ENCODE measurements at regions not wholly inside any gene's neighbourhood (a gene's known extent, or its start where the extent isn't known, plus 50 kb on each side); places are given as distances from the start of the nearest gene placed in this dataset.

DNA sequence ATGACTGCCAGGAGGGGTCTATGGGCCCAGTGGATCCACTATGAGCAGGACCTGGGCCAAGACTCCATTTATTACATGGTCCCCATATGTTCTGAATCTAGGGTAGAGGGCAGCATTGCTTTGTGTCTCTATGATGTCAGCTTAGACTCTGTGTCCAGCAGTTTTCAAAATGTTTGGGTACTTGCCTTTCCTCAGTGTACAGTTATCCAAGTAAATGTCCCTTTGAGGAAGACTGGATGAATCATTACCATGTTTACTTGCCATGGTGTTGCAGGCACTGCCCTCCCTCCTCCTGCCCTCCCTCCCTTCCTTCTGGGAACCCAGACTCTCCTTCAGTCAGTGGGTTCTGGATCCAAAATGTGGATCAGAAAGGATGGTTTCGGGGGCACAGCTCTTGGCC, 108.6 kb downstream of the NRN1 start:
- no peak overlapping the region for H3K4me3 ChIP-seq (ENCODE audit: insufficient read depth, low read length, poor library complexity, severe bottlenecking)
- no peaks in the 10 kb centered on the region for H3K79me2 ChIP-seq (ENCODE audit: insufficient read depth, low read length)
- no peak overlapping the region for H3K4me2 ChIP-seq (ENCODE audit: low read depth, low read length, poor library complexity, severe bottlenecking)
- no peaks in the 10 kb centered on the region for H3K36me3 ChIP-seq (ENCODE audit: low read length)
- H3K27me3 ChIP-seq (ENCODE audit: low read length) = no peaks in the 10 kb centered on the region
- no peaks in the 10 kb centered on the region for H3K9me3 ChIP-seq (ENCODE audit: insufficient read depth, low read length)
- no peak overlapping the region for H3K9ac ChIP-seq (ENCODE audit: low read length)
- no peak overlapping the region for H2AFZ ChIP-seq (ENCODE audit: low read depth, low read length, severe bottlenecking)
- H3K9me2 ChIP-seq (replicated peaks; ENCODE audit: insufficient read depth, low read length) = no peaks in the 10 kb centered on the region
- H3F3A ChIP-seq (ENCODE audit: insufficient read depth) = no peaks in the 10 kb centered on the region
- H4K20me1 ChIP-seq (ENCODE audit: low read depth, low read length) = no peaks in the 10 kb centered on the region
- TF ChIP-seq EZH2phosphoT487 (conservative IDR thresholded peaks at IDR 0.05; ENCODE audit: low read length) = no peak
- no peak for TF ChIP-seq CTCF (IDR thresholded peaks at IDR 0.05; ENCODE audit: insufficient read depth, low read length, poor library complexity, severe bottlenecking)
- H3K27ac ChIP-seq (ENCODE audit: low read depth, low read length) = no peak overlapping the region

GRCh38 chr6:5896476-5897200, 110.1 kb downstream of the NRN1 start:
- H3K27me3 ChIP-seq (ENCODE audit: low read length) = no peaks in the 10 kb centered on the region
- H3K27ac ChIP-seq (ENCODE audit: low read depth, low read length) = no peak overlapping the region
- H3F3A ChIP-seq (ENCODE audit: insufficient read depth) = no peaks in the 10 kb centered on the region
- no peaks in the 10 kb centered on the region for H3K9me2 ChIP-seq (replicated peaks; ENCODE audit: insufficient read depth, low read length)
- TF ChIP-seq EZH2phosphoT487 (conservative IDR thresholded peaks at IDR 0.05; ENCODE audit: low read length) (no peak), CTCF (IDR thresholded peaks at IDR 0.05; ENCODE audit: insufficient read depth, low read length, poor library complexity, severe bottlenecking) (no peak)
- no peaks in the 10 kb centered on the region for H3K9me3 ChIP-seq (ENCODE audit: insufficient read depth, low read length)
- H2AFZ ChIP-seq (ENCODE audit: low read depth, low read length, severe bottlenecking) = no peak overlapping the region
- H3K4me3 ChIP-seq (ENCODE audit: insufficient read depth, low read length, poor library complexity, severe bottlenecking) = no peak overlapping the region
- no peak overlapping the region for H3K9ac ChIP-seq (ENCODE audit: low read length)
- H3K79me2 ChIP-seq (ENCODE audit: insufficient read depth, low read length) = no peaks in the 10 kb centered on the region
- H4K20me1 ChIP-seq (ENCODE audit: low read depth, low read length) = no peaks in the 10 kb centered on the region
- no peak overlapping the region for H3K4me2 ChIP-seq (ENCODE audit: low read depth, low read length, poor library complexity, severe bottlenecking)
- no peaks in the 10 kb centered on the region for H3K36me3 ChIP-seq (ENCODE audit: low read length)

- Histone ChIP-seq H3K9ac (ENCODE audit: low read length) (no peak overlapping the region), H3K79me2 (ENCODE audit: insufficient read depth, low read length) (no peaks in the 10 kb centered on the region), H3K4me3 (ENCODE audit: insufficient read depth, low read length, poor library complexity, severe bottlenecking) (no peak overlapping the region), H3K9me3 (ENCODE audit: insufficient read depth, low read length) (no peaks in the 10 kb centered on the region), H3K4me2 (ENCODE audit: low read depth, low read length, poor library complexity, severe bottlenecking) (no peak overlapping the region), H3K36me3 (ENCODE audit: low read length) (no peaks in the 10 kb centered on the region), H3K27me3 (ENCODE audit: low read length) (no peaks in the 10 kb centered on the region), H3K27ac (ENCODE audit: low read depth, low read length) (no peak overlapping the region), H2AFZ (ENCODE audit: low read depth, low read length, severe bottlenecking) (no peak overlapping the region), H4K20me1 (ENCODE audit: low read depth, low read length) (no peaks in the 10 kb centered on the region), H3K9me2 (replicated peaks; ENCODE audit: insufficient read depth, low read length) (no peaks in the 10 kb centered on the region), H3F3A (ENCODE audit: insufficient read depth) (no peaks in the 10 kb centered on the region)
- no peak for TF ChIP-seq EZH2phosphoT487 (conservative IDR thresholded peaks at IDR 0.05; ENCODE audit: low read length)
- TF ChIP-seq CTCF (IDR thresholded peaks at IDR 0.05; ENCODE audit: insufficient read depth, low read length, poor library complexity, severe bottlenecking) = no peak
Observed at GRCh38 chr6:5894357-5894756, 112.4 kb downstream of the NRN1 start.

Measured in SU-DHL-6 (cell line).